Gastrocnemius medialis (tissue), 4 donors: ENCODE measurements at regions not wholly inside any gene's neighbourhood (a gene's known extent, or its start where the extent isn't known, plus 50 kb on each side); places are given as distances from the start of the nearest gene placed in this dataset.

Experiments
- CTCF ChIP-seq, 5 experiments: fragments of 450-650 bp in 3 of 5; fragments of 200-600 bp in 2 of 5; sonication (generic) in 2 of 5; IDR thresholded peaks in 4 of 5; conservative IDR thresholded peaks in 1 of 5; 1 replicate in 4 of 5; 2 replicates in 1 of 5; pipeline ENCODE4 v1.5.1; 2016 to 2019; ENCODE audit warnings: antibody characterized with exemption in 5 of 5, mild to moderate bottlenecking in 3 of 5, moderate library complexity in 3 of 5
- POLR2A ChIP-seq, 2 donors: fragments of 450-650 bp; IDR thresholded peaks; one replicate each; pipeline ENCODE4 v1.6.1; 2017; ENCODE audit warnings: antibody characterized with exemption in 2 of 2, mild to moderate bottlenecking in 2 of 2, moderate library complexity in 2 of 2

GRCh38 chr6:120304223-120304622 lies 954.7 kb upstream of the MAN1A1 start:
- TF ChIP-seq CTCF (IDR thresholded peaks at IDR 0.05 in 4 of 5, conservative IDR thresholded peaks at IDR 0.05 in 1 of 5), result no peak
- no peak for TF ChIP-seq POLR2A (IDR thresholded peaks at IDR 0.05)
